PC-3 (cell line): ENCODE measurements at regions not wholly inside any gene's neighbourhood (a gene's known extent, or its start where the extent isn't known, plus 50 kb on each side); places are given as distances from the start of the nearest gene placed in this dataset.

Source experiments
- ATAC-seq: fragments of 200-7000 bp; cut with Tn5 transposase; 2 replicates; pipeline ENCODE4 v1.9.1; 2020; ENCODE audit warnings: mild to moderate bottlenecking, moderate library complexity
- BruUV-seq: library from RNA; stranded (reverse); fragments of 400-500 nt; replicated peaks from 2 replicates; lab custom pipeline; 2021; lab: Mats Ljungman, UMichigan
- CTCF ChIA-PET: fragments of 300-600 bp; sonication (Branson Sonifier 250); formaldehyde crosslinking; loops from one replicate; lab custom pipeline; 2022; ENCODE audit warnings: antibody characterized with exemption; lab: Charles Lee
- POLR2A ChIA-PET: fragments of 300-600 bp; sonication (Branson Sonifier 250); formaldehyde crosslinking; loops from one replicate; lab custom pipeline; 2022; ENCODE audit warnings: antibody characterized with exemption; ENCODE audit not compliant: unreplicated experiment; lab: Charles Lee
- DNase-seq: peaks from one replicate; pipeline ENCODE4 v3.0.0-alpha.2; 2015
- H2AFZ ChIP-seq: fragments of 300-600 bp; sonication (generic); 2 replicates; pipeline ENCODE4 v1.6.0; 2016; ENCODE audit warnings: antibody characterized with exemption, low read length
- H3F3A ChIP-seq: fragments of 300-600 bp; sonication (generic); one replicate; pipeline ENCODE4 v1.6.0; 2017; ENCODE audit warnings: antibody characterized with exemption, low read length, control low read depth, mild to moderate bottlenecking; ENCODE audit not compliant: unreplicated experiment
- H3K27ac ChIP-seq: fragments of 300-600 bp; sonication (generic); 2 replicates; pipeline ENCODE4 v1.5.1; 2016; ENCODE audit warnings: mild to moderate bottlenecking, low read length
- H3K27me3 ChIP-seq: fragments of 300-600 bp; sonication (generic); 2 replicates; pipeline ENCODE4 v1.6.1; 2016; ENCODE audit warnings: low read length, mixed read lengths
- H3K36me3 ChIP-seq: fragments of 300-600 bp; sonication (generic); 2 replicates; pipeline ENCODE4 v1.6.1; 2016; ENCODE audit warnings: low read depth, mixed run types, low read length, mixed read lengths
- H3K4me1 ChIP-seq: fragments of 300-600 bp; sonication (generic); 2 replicates; pipeline ENCODE4 v1.5.1; 2016; ENCODE audit warnings: low read length; ENCODE audit not compliant: insufficient read depth
- H3K4me2 ChIP-seq: fragments of 300-600 bp; sonication (generic); 2 replicates; pipeline ENCODE4 v1.6.0; 2016; ENCODE audit warnings: low read length
- H3K4me3 ChIP-seq: fragments of 300-600 bp; sonication (generic); 2 replicates; pipeline ENCODE4 v1.5.1; 2016; ENCODE audit warnings: mild to moderate bottlenecking, low read length, mixed read lengths
- H3K79me2 ChIP-seq: fragments of 300-600 bp; sonication (generic); 2 replicates; pipeline ENCODE4 v1.6.1; 2017; ENCODE audit warnings: low read length, mixed read lengths
- H3K9ac ChIP-seq: fragments of 300-600 bp; sonication (generic); 2 replicates; pipeline ENCODE4 v1.6.0; 2016; ENCODE audit warnings: mild to moderate bottlenecking, low read length
- H3K9me2 ChIP-seq: fragments of 300-600 bp; sonication (generic); replicated peaks from 2 replicates; pipeline ENCODE4 v1.6.1; 2016; ENCODE audit warnings: mixed run types, low read length, mixed read lengths
- H3K9me3 ChIP-seq: fragments of 300-600 bp; sonication (generic); 2 replicates; pipeline ENCODE4 v1.6.1; 2016; ENCODE audit warnings: low read length, mixed read lengths
- H4K20me1 ChIP-seq: fragments of 300-600 bp; sonication (generic); 2 replicates; pipeline ENCODE4 v1.6.1; 2016; ENCODE audit warnings: low read length, mixed read lengths
- CTCF ChIP-seq: fragments of 300-600 bp; sonication (generic); conservative IDR thresholded peaks from 2 replicates; pipeline ENCODE4 v1.5.1; 2017; ENCODE audit warnings: antibody characterized with exemption, low read depth, mild to moderate bottlenecking, low read length
- EZH2 ChIP-seq: fragments of 300-600 bp; sonication (generic); IDR thresholded peaks from one replicate; pipeline ENCODE4 v1.6.1; 2017; ENCODE audit warnings: antibody characterized with exemption, mild to moderate bottlenecking, low read length; ENCODE audit not compliant: unreplicated experiment
- EZH2phosphoT487 ChIP-seq: fragments of 300-600 bp; sonication (generic); IDR thresholded peaks from 2 replicates; pipeline ENCODE4 v1.6.1; 2018; ENCODE audit warnings: mild to moderate bottlenecking, antibody characterized with exemption, low read length, borderline replicate concordance
- intact Hi-C: fragments of 100-400 bp; cut with micrococcal nuclease; formaldehyde crosslinking; loops from 2 replicates; pipeline ENCODE4 v1.9.0; 2023

DNA sequence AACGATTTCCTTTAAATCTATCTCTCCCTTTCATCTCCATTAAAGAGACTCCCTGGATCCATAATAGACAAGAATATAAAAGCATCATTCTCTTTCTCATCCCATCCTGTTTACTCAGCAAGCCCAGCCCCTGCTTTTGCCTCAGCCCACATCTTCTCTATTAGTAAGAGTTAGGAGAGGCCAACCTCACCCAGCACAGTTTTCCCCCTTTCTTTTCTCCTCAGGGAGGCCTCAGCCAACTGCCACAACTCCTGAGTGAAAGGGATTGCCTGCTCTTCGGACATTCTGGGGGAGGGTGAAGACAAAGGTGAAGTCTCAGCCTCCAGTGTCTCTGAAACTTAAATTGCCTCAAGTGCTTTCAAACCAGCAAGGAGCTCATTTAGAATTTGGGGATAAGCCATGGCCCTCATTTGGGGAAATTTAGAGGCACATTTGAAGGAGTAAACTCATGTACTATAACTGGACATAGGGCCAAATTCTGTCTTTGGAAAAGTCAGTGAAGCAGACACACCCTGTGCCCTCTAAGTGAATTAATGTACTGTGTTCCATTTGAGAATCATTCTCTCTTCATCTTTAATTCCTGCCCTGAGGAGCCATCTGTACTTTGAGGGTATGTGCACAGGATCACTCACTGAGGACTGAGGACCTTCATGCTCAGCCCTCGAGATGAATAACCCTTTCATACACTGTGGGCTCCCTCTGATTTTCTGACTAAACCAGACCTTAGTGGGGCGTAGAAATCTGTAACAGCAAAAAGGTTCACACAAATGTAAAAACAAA is 82.5 kb downstream of the SOX2 start:
- Histone ChIP-seq H3K27me3 (peaks cover 27% of the 10 kb centered on the region), H3K79me2 (no peaks in the 10 kb centered on the region), H3K9ac (no peak overlapping the region), H3K4me2 (no peak overlapping the region), H3F3A (no peaks in the 10 kb centered on the region), H3K9me2 (no peaks in the 10 kb centered on the region), H3K4me3 (no peak overlapping the region), H4K20me1 (no peaks in the 10 kb centered on the region), H3K36me3 (no peaks in the 10 kb centered on the region), H3K9me3 (no peaks in the 10 kb centered on the region), H3K4me1 (no peaks in the 10 kb centered on the region), H2AFZ (no peak overlapping the region), H3K27ac (no peak overlapping the region)
- no TSS peak for BruUV-seq
- ChIA-PET CTCF (no interaction called here), POLR2A (no interaction called here)
- DNase-seq (no peak), ATAC-seq (no peak)
- TF ChIP-seq CTCF (no peak), EZH2 (no peak), EZH2phosphoT487 (no peak)
- intact Hi-C loops = no loop called here

- Histone ChIP-seq H2AFZ (no peak overlapping the region), H3F3A (no peaks in the 10 kb centered on the region), H3K79me2 (no peaks in the 10 kb centered on the region), H3K9ac (no peak overlapping the region), H3K9me3 (no peaks in the 10 kb centered on the region), H3K4me3 (no peak overlapping the region), H3K36me3 (no peaks in the 10 kb centered on the region), H4K20me1 (no peaks in the 10 kb centered on the region), H3K27me3 (peaks cover 21% of the 10 kb centered on the region), H3K4me1 (no peaks in the 10 kb centered on the region), H3K9me2 (no peaks in the 10 kb centered on the region), H3K4me2 (no peak overlapping the region), H3K27ac (no peak overlapping the region)
- BruUV-seq = no TSS peak
- ATAC-seq (no peak), DNase-seq (no peak)
- TF ChIP-seq CTCF = no peak
- CTCF ChIA-PET = no interaction called here
- intact Hi-C loops = no loop called here
- POLR2A ChIA-PET = no interaction called here
These were observed 84.9 kb downstream of the SOX2 start for GRCh38 chr3:181796641-181797040.

- Histone ChIP-seq H3K4me3 (no peak overlapping the region), H3K9me2 (no peaks in the 10 kb centered on the region), H2AFZ (no peak overlapping the region), H3K79me2 (no peaks in the 10 kb centered on the region), H3K9ac (no peak overlapping the region), H3K27me3 (peaks cover 21% of the 10 kb centered on the region), H3F3A (no peaks in the 10 kb centered on the region), H3K9me3 (no peaks in the 10 kb centered on the region), H3K36me3 (no peaks in the 10 kb centered on the region), H4K20me1 (no peaks in the 10 kb centered on the region), H3K4me2 (no peak overlapping the region), H3K27ac (no peak overlapping the region), H3K4me1 (no peaks in the 10 kb centered on the region)
- CTCF ChIA-PET = no interaction called here
- ATAC-seq (no peak), DNase-seq (no peak)
- POLR2A ChIA-PET = no interaction called here
- TF ChIP-seq EZH2phosphoT487 (no peak), CTCF (no peak), EZH2 (no peak)
- intact Hi-C loops = no loop called here
- no TSS peak for BruUV-seq
These were observed 85.7 kb downstream of the SOX2 start for GRCh38 chr3:181797431-181797830.
